ENCODE measurements at regions not wholly inside any gene's neighbourhood (a gene's known extent, or its start where the extent isn't known, plus 50 kb on each side); places are given as distances from the start of the nearest gene placed in this dataset.
A peak's percentile ranks its signal among the peaks of the same experiment; 100 is the strongest.

GRCh38 chr18:30465096-30465495, 577.4 kb downstream of the DSC3 start:
- BruUV-seq (replicated peaks), result no TSS peak
- H3K4me1 ChIP-seq (ENCODE audit: insufficient read depth, low read length, poor library complexity, severe bottlenecking), result no peaks in the 10 kb centered on the region
- H3K36me3 ChIP-seq (ENCODE audit: insufficient read depth, low read length, poor library complexity, severe bottlenecking), result no peaks in the 10 kb centered on the region
- no peak overlapping the region for H3K27ac ChIP-seq (ENCODE audit: low read depth, low read length, poor library complexity, severe bottlenecking)
- no peak for DNase-seq (ENCODE audit: low spot score)
- intact Hi-C loops (cut with micrococcal nuclease; ENCODE audit: unreplicated experiment), result no loop called here
- H3K9me3 ChIP-seq (ENCODE audit: low read depth, low read length, poor library complexity, severe bottlenecking), result no peaks in the 10 kb centered on the region
- no peak for TF ChIP-seq CTCF (conservative IDR thresholded peaks at IDR 0.05; ENCODE audit: low read depth, low read length)
- TF ChIP-seq EZH2 (IDR thresholded peaks at IDR 0.05; ENCODE audit: borderline replicate concordance, low read depth, low read length, poor library complexity, severe bottlenecking), result no peak
- ChIA-PET CTCF (no interaction called here), POLR2A (ENCODE audit: low non-redundant PET) (no interaction called here)
- H3K27me3 ChIP-seq (replicated peaks; ENCODE audit: insufficient read depth, low read depth, low read length, poor library complexity), result no peaks in the 10 kb centered on the region
- no peak overlapping the region for H3K4me3 ChIP-seq (ENCODE audit: low read depth, low read length, poor library complexity, severe bottlenecking)

GRCh38 chr18:30457156-30457555, 585.4 kb downstream of the DSC3 start:
- ChIA-PET POLR2A (ENCODE audit: low non-redundant PET) (no interaction called here), CTCF (no interaction called here)

GRCh38 chr18:30455741-30456140, 586.8 kb downstream of the DSC3 start:
- H3K4me3 ChIP-seq (ENCODE audit: low read depth, low read length, poor library complexity, severe bottlenecking), result no peak overlapping the region
- H3K36me3 ChIP-seq (ENCODE audit: insufficient read depth, low read length, poor library complexity, severe bottlenecking), result no peaks in the 10 kb centered on the region
- no peaks in the 10 kb centered on the region for H3K4me1 ChIP-seq (ENCODE audit: insufficient read depth, low read length, poor library complexity, severe bottlenecking)
- TF ChIP-seq EZH2 (IDR thresholded peaks at IDR 0.05; ENCODE audit: borderline replicate concordance, low read depth, low read length, poor library complexity, severe bottlenecking), result no peak
- no peak for TF ChIP-seq CTCF (conservative IDR thresholded peaks at IDR 0.05; ENCODE audit: low read depth, low read length)
- H3K27me3 ChIP-seq (replicated peaks; ENCODE audit: insufficient read depth, low read depth, low read length, poor library complexity), result no peaks in the 10 kb centered on the region
- H3K27ac ChIP-seq (ENCODE audit: low read depth, low read length, poor library complexity, severe bottlenecking), result no peak overlapping the region
- no peaks in the 10 kb centered on the region for H3K9me3 ChIP-seq (ENCODE audit: low read depth, low read length, poor library complexity, severe bottlenecking)
- no peak for DNase-seq (ENCODE audit: low spot score)
- BruUV-seq (replicated peaks), result no TSS peak
- CTCF ChIA-PET, result no interaction called here
- POLR2A ChIA-PET (ENCODE audit: low non-redundant PET), result no interaction called here
- intact Hi-C loops (cut with micrococcal nuclease; ENCODE audit: unreplicated experiment), result no loop called here

More at GRCh38 chr18:30457156-30457555, 585.4 kb downstream of the DSC3 start:
- intact Hi-C loops (cut with micrococcal nuclease; ENCODE audit: unreplicated experiment), result no loop called here
- peak; percentile 3 for DNase-seq (ENCODE audit: low spot score)
- BruUV-seq (replicated peaks), result no TSS peak
- Histone ChIP-seq H3K4me1 (ENCODE audit: insufficient read depth, low read length, poor library complexity, severe bottlenecking) (no peaks in the 10 kb centered on the region), H3K4me3 (ENCODE audit: low read depth, low read length, poor library complexity, severe bottlenecking) (no peak overlapping the region), H3K27ac (ENCODE audit: low read depth, low read length, poor library complexity, severe bottlenecking) (no peak overlapping the region), H3K27me3 (replicated peaks; ENCODE audit: insufficient read depth, low read depth, low read length, poor library complexity) (no peaks in the 10 kb centered on the region), H3K36me3 (ENCODE audit: insufficient read depth, low read length, poor library complexity, severe bottlenecking) (no peaks in the 10 kb centered on the region), H3K9me3 (ENCODE audit: low read depth, low read length, poor library complexity, severe bottlenecking) (no peaks in the 10 kb centered on the region)
- TF ChIP-seq EZH2 (IDR thresholded peaks at IDR 0.05; ENCODE audit: borderline replicate concordance, low read depth, low read length, poor library complexity, severe bottlenecking) (no peak), CTCF (conservative IDR thresholded peaks at IDR 0.05; ENCODE audit: low read depth, low read length) (no peak)

Data from A673 (cell line).